Ectodermal cell (in vitro differentiated cells): ENCODE measurements at regions not wholly inside any gene's neighbourhood (a gene's known extent, or its start where the extent isn't known, plus 50 kb on each side); places are given as distances from the start of the nearest gene placed in this dataset.

Source experiments
- H3K27ac ChIP-seq: 2 replicates; pipeline ENCODE4 v1.7.0; 2013; ENCODE audit warnings: mild to moderate bottlenecking, low read depth, low read length; ENCODE audit not compliant: insufficient read depth, poor library complexity, severe bottlenecking
- H3K27me3 ChIP-seq: 2 replicates; pipeline ENCODE4 v1.7.0; 2013; ENCODE audit warnings: mild to moderate bottlenecking, low read length; ENCODE audit not compliant: insufficient read depth, control insufficient read depth, poor library complexity, severe bottlenecking
- H3K36me3 ChIP-seq: one replicate; pipeline ENCODE4 v1.7.0; 2013; ENCODE audit warnings: low read length; ENCODE audit not compliant: control insufficient read depth, insufficient read depth
- H3K4me1 ChIP-seq: one replicate; pipeline ENCODE4 v1.7.0; 2013; ENCODE audit warnings: low read length; ENCODE audit not compliant: control insufficient read depth, insufficient read depth
- H3K4me3 ChIP-seq: 2 replicates; pipeline ENCODE4 v1.7.0; 2013; ENCODE audit warnings: low read depth, low read length, control low read depth; ENCODE audit not compliant: insufficient read depth
- H3K9me3 ChIP-seq: 2 replicates; pipeline ENCODE4 v1.7.0; 2013; ENCODE audit warnings: mild to moderate bottlenecking, low read length, moderate library complexity; ENCODE audit not compliant: control insufficient read depth
- WGBS, 2 experiments: methylation state at CpG; one replicate each; pipeline ENCODE4 v1.1.7; 2013; ENCODE audit warnings: missing lambda C conversion rate in 2 of 2; 5-methylcytosine and 5-hydroxymethylcytosine counted together

DNA sequence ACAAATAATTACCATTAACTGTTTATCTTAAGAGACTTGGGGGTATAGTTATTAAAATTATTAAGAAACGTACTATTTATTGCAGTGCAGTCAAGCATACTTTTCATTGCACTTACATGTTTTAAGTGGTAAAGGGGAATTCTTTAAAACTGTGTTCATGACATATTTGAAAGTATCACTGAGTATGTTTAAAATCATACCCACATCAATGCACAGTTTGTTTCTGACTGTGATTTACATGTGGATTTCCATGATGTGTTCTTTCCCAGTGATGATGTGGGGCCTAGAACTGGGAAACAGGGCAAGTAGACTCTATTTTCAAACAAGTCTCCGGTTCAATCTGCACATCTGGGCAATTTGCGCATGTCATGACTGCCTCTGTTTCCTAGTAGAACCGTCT is 340.5 kb upstream of the OBI1 start:
- Histone ChIP-seq H3K9me3 (no peaks in the 10 kb centered on the region), H3K27ac (no peak overlapping the region), H3K27me3 (no peaks in the 10 kb centered on the region), H3K4me1 (no peaks in the 10 kb centered on the region), H3K4me3 (no peak overlapping the region), H3K36me3 (no peaks in the 10 kb centered on the region)
- WGBS, 2 experiments, result 96 to 97% methylated on average over 3 to 4 of the region's 4 CpGs

DNA sequence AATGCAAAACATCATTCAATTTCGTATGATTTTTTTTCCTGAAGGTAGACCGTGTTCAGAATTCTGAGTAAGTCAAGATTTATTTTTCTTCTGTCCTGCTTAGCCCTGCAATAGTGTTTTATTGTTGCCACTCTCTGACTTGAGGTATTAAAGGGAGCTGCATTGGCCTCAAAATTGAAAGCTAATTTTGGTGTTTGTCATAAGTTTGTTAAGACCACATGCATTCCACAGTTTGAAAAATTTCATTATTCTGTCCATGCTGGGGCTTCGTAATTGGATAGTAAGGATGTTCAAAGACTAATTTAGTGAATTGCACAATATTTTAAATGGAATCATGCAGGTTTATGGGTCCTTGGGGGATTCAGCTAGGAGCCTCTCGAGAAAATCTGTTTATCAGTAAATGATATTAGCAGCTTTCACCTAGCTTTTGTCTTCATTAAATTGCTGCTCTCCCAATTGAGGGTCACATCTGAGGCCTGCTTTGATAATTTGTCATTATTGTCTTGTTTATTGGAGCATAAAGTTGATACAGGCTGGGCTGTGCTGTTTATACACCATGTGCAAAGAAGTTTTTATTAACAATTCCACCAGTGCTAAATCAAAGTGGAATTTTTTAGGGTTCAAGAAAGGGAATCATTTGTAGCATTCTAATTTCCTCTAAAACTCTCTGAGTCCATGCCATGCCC is 339.8 kb upstream of the OBI1 start:
- Histone ChIP-seq H3K4me3 (no peak overlapping the region), H3K36me3 (no peaks in the 10 kb centered on the region), H3K27ac (no peak overlapping the region), H3K4me1 (no peaks in the 10 kb centered on the region), H3K9me3 (no peaks in the 10 kb centered on the region), H3K27me3 (no peaks in the 10 kb centered on the region)
- WGBS, 2 experiments, result 96 to 98% methylated on average over 4 of the region's 4 CpGs

DNA sequence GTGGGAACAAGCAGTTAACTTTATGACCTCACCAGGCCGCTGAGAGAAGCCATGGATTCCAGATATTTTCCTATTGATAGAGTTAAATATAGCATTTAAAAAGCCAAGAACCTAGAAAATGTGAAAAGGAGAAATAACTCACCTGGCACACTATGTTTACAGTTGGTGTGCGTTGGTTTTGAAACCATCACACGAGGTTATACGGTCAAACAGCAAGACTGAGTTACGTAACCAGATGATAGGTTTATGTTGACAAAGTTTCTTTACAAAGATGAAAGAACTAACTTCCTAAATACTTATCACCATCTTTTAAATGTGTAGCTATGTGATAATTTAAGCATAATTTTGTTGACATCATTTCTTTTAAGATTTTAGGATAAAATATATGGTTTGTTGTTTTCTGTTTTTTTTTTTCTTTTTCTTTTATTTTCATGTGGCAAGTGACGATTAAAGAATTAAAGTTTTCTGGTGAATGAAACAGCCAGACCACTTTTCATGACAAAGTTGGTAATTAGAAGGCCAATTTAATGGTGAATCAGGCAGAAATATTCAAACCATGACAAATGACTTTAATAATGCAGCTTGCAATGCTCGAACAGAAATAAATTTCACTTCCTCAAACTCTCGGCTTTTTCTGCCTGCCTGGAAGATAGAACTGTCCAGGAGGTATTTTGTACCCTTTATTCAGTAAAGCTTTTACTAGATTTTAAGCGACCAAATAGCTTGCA is 339.1 kb upstream of the OBI1 start:
- Histone ChIP-seq H3K27me3 (no peaks in the 10 kb centered on the region), H3K4me3 (no peak overlapping the region), H3K4me1 (peaks cover 4% of the 10 kb centered on the region), H3K9me3 (no peaks in the 10 kb centered on the region), H3K27ac (no peak overlapping the region), H3K36me3 (no peaks in the 10 kb centered on the region)
- 96 to 99% methylated on average over 6 to 9 of the region's 9 CpGs for WGBS, 2 experiments

DNA sequence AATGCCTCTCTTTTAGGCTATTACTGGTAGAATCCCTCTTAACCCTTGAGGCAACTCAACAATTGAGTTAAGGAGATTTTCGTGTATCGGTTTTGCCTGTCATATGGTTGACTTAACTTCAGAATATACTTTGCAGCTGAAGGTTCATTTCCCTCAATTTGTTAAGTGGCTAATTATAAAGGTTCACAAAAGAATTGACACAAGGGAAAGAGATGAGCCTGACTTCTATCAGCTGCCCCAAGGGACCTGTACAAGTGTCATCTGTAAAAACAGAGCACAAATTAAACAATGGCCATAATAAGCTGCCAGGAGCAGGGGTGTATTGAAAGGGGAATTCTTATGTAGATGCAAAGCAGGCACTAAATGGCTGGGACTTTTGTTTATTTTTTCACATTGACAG is 334.8 kb upstream of the OBI1 start:
- H3K4me3 ChIP-seq, result no peak overlapping the region
- no peak overlapping the region for H3K27ac ChIP-seq
- H3K4me1 ChIP-seq, result peaks cover 4% of the 10 kb centered on the region
- no peaks in the 10 kb centered on the region for H3K9me3 ChIP-seq
- no peaks in the 10 kb centered on the region for H3K36me3 ChIP-seq
- 49 to 50% methylated on average over 2 of the region's 2 CpGs for WGBS, 2 experiments
- H3K27me3 ChIP-seq, result no peaks in the 10 kb centered on the region

DNA sequence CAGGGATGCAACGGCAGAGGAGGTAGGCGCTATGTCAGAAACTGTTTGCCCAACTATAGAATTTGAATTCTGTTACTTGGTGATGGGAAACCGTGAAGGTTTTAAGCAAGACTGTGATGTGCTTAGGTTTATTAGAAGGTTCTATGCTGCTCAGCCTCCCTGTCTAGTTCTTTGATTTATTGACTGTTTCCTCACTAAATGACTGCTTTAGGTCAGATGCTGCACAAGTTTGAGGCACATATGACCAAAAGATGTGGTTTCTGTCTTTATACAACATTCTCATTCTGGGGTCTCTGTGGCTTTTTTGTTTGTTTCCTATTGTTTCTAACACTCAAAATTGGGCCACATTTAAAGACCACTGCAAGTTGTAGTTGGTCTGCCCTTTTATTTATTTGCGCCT is 323.0 kb upstream of the OBI1 start:
- 89% methylated on average over 4 of the region's 4 CpGs for WGBS, 2 experiments
- H3K27ac ChIP-seq, result no peak overlapping the region
- no peaks in the 10 kb centered on the region for H3K4me1 ChIP-seq
- H3K27me3 ChIP-seq, result no peaks in the 10 kb centered on the region
- H3K4me3 ChIP-seq, result no peak overlapping the region
- H3K36me3 ChIP-seq, result no peaks in the 10 kb centered on the region
- H3K9me3 ChIP-seq, result no peaks in the 10 kb centered on the region

DNA sequence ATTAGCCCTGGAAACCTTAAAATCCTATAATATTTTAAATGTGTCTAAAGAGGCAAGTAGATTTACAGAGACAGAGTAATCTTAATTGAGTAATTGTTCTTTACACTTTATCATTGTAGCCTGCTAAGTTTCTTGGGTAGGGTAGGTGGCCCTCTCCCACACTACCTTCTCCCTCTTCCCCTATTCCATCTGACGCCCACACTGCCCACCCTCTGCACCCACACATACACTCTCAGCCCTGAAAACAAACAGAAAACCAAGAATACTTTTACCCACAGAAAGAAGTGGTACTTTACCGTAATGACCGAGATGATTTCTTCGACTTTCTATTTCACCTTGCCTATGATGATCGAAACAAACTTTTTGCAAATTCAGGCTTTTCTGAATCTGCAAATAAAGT is 320.4 kb upstream of the OBI1 start:
- no peaks in the 10 kb centered on the region for H3K27me3 ChIP-seq
- H3K4me3 ChIP-seq, result no peak overlapping the region
- H3K36me3 ChIP-seq, result no peaks in the 10 kb centered on the region
- 94 to 95% methylated on average over 5 of the region's 5 CpGs for WGBS, 2 experiments
- no peaks in the 10 kb centered on the region for H3K9me3 ChIP-seq
- no peak overlapping the region for H3K27ac ChIP-seq
- H3K4me1 ChIP-seq, result no peaks in the 10 kb centered on the region

DNA sequence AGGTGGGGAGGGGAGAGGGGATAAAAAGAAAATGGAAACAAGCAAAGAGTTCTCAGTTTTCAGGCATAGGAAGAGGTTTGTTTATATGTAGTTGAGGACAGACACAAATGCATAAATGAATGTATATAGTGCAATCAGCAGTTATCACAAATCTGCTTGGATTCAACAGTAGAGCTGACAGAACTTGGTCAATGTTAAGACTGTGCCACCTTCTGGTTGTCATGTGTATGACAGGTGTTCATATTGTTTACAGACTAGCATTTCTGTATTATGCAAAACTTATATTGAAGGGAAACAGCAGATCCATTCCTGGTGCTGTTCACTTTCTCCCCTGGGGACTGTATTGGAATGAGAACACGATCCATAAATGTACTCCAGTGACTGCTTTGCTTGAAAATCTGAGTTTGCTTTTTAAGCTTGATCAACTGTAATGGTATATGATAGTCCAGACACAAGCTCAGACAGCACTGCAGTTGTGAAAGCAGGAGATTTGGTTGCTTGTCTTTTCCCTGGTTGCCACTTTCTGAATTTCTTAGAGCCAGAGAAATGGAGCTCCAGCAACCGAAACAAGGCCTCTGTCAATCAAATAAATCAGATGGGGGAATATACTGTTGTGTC is 319.5 kb upstream of the OBI1 start:
- Histone ChIP-seq H3K27ac (no peak overlapping the region), H3K4me1 (no peaks in the 10 kb centered on the region), H3K9me3 (no peaks in the 10 kb centered on the region), H3K36me3 (no peaks in the 10 kb centered on the region), H3K4me3 (no peak overlapping the region), H3K27me3 (no peaks in the 10 kb centered on the region)
- WGBS, 2 experiments, result 48 to 53% methylated on average over 2 of the region's 2 CpGs

DNA sequence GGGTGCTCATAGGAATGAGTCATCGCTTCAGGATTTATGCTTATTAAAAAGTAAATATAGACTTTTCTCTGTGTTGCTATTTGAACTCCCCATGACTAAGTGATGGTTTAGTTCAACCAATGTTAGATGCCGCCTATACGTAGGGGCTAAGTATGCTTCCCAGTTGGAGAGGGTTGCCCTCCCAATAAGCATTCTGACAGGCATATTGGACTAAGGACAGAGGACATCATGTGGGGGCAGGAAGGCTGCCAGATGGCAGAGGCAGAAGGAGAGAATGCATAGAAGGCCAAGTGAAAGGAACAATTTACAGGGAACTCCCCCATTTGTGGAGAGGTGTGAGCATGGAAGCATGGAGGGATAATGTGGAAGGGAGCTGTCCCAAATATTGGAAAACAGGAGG is 318.4 kb upstream of the OBI1 start:
- Histone ChIP-seq H3K9me3 (no peaks in the 10 kb centered on the region), H3K27ac (no peak overlapping the region), H3K4me1 (no peaks in the 10 kb centered on the region), H3K36me3 (no peaks in the 10 kb centered on the region), H3K27me3 (no peaks in the 10 kb centered on the region), H3K4me3 (no peak overlapping the region)
- WGBS, 2 experiments, result 100% methylated on average over 3 of the region's 3 CpGs

DNA sequence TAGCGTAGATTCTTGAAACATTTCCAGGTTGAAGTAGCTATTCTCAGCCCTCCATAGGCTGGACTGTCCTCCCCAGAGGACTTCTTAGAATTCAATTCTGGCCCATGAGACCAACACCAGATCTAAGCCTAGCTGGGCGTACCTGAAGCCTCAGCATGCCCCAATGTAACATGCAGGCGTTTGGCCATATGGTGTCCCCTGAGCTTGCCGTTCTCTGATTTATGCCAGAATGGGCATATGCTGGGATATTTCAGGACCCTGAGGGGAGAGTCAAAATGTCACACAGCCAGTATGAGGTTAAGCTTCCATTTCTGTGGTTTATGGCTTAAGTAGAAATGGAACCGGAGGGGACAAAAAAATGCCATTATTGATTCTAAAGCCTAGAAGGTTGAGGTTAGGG is 317.7 kb upstream of the OBI1 start:
- Histone ChIP-seq H3K9me3 (no peaks in the 10 kb centered on the region), H3K27ac (no peak overlapping the region), H3K36me3 (no peaks in the 10 kb centered on the region), H3K4me3 (no peak overlapping the region), H3K27me3 (no peaks in the 10 kb centered on the region), H3K4me1 (no peaks in the 10 kb centered on the region)
- WGBS, 2 experiments, result 96% methylated on average over 5 of the region's 5 CpGs

DNA sequence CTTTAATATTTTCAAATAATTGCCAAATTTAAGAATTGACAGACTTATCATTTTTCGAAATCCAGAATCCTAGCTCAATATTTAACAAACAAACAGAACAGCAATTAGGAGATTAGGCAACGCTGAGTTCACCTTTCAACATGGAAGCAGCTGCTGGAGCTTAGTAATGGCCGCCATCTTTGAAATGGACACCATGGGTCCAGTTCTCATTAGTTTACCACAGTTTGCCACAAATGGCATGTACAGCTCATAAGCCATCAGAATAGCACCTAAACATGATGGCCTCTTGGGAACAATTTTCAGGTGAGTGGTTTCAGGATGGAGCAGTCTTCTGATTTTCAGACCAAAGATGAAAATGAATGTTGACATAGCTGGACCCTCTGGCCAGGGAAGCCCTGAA is 313.6 kb upstream of the OBI1 start:
- Histone ChIP-seq H3K27ac (no peak overlapping the region), H3K4me3 (no peak overlapping the region), H3K36me3 (no peaks in the 10 kb centered on the region), H3K27me3 (no peaks in the 10 kb centered on the region), H3K9me3 (no peaks in the 10 kb centered on the region), H3K4me1 (no peaks in the 10 kb centered on the region)
- 96 to 97% methylated on average over 3 of the region's 3 CpGs for WGBS, 2 experiments
